HG02678 (cell line): ENCODE measurements at regions not wholly inside any gene's neighbourhood (a gene's known extent, or its start where the extent isn't known, plus 50 kb on each side); places are given as distances from the start of the nearest gene placed in this dataset.
"Not testable (repeated sequence)": the region's sequence is repeated elsewhere in the genome, so short reads cannot be mapped to it uniquely, and the experiment has no call there.

Experiments
- ATAC-seq: cut with Tn5 transposase; IDR thresholded peaks from one replicate; pipeline ENCODE4 v1.9.1; 2021; ENCODE audit warnings: mild to moderate bottlenecking, moderate library complexity; ENCODE audit not compliant: unreplicated experiment

DNA sequence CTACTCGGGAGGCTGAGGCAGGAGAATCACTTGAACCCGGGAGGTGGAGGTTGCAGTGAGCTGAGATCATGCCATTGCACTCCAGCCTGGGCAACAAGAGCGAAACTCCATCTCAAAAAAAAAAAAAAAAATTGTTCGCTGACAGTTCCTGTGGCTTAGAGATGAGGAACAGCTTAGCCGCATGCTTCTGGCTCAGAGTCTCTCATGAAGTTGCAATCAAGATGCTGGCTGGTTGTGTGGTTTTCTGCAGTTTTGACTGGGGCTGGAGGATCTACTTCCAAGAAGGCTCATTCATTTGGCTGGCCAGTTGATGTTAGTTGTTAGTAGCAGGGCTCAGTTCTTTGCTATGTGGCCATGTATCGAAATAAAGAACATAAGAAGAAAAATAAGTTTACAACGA is 69.9 kb upstream of the TBC1D5 start:
- ATAC-seq = not testable (repeated sequence)

GRCh38 chr3:17811646-17812045 is 69.2 kb upstream of the TBC1D5 start:
- no peak for ATAC-seq

DNA sequence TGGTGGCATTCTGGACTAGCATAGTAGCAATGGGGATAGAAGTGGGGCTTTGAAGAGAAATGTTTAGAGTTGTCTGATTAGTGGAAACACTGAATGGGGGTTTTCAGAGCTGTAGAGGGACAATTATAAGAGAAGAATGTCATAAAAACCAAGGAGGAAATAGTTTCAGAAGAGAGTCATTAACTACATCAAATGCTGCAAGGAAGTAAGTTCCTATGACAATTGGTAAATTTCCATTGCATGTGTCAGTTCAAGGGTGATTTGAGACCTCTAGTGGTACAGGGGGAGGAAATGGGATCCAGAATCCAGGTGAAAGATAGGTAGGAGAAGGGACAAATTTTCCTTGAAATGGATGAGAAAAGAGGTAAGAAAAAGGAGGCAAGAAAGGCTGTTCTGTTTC is 68.3 kb upstream of the TBC1D5 start:
- ATAC-seq = no peak

GRCh38 chr3:17808994-17809393 is 66.6 kb upstream of the TBC1D5 start:
- ATAC-seq = no peak

DNA sequence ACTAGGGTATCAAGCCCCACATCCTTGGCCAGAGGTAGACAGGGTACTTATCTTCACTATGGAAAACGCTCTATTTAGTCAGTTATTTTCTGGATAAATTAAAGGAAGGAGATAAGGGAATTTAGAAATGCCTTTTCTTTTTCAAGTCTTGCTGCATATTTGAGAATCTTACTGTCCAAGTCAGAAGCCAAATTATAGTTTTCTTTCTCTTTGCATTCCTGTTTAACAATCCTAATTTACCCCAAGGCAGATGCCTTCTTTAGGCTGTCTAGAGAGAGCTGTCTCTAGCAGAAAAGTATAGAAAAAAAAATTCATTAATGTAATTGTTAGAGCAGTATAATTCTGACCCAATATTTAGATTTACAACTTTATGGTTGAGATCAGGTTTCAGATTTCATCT is 64.4 kb upstream of the TBC1D5 start:
- ATAC-seq = no peak

GRCh38 chr3:17806201-17806600 is 63.8 kb upstream of the TBC1D5 start:
- ATAC-seq = no peak

GRCh38 chr3:17805461-17805940 is 63.1 kb upstream of the TBC1D5 start:
- ATAC-seq = no peak

GRCh38 chr3:17802950-17803349 is 60.5 kb upstream of the TBC1D5 start:
- peak; percentile 58 for ATAC-seq

DNA sequence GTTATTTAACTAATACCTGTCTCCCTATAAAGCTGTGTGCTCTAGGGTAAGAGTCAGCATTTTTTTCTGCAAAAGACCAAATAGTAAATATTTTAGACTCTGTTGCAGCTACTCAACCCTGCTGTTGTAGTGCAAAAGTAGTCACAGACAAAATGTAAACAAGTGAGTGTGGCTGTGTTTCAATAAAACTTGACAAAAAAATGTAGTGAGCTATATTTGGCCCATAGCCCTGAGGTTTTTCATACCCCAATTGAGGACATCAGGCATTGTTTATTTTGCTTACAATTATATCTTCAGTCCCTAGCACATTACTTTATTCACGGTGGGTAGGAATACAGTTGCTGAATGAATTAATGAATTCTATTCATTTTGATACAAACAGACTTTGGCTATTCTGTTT is 58.7 kb upstream of the TBC1D5 start:
- no peak for ATAC-seq

DNA sequence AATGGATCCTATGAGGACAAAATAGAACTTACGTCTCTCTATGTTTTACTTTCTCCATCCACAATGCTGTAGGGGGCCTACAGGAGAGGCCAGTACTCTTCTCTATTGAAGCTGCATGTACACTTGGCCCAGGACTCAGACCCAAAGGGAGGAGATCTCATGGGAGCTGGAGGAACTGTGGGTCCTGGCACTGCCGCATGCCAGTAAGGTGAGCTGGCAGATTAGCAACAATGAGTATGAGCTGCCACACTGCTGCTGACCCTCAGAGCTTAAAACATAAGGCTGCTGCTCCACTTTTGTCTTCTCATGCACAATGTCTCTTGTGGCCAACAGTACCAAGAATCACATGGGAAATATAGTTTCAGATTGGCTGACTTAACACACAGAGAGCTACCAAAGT is 57.8 kb upstream of the TBC1D5 start:
- no peak for ATAC-seq

DNA sequence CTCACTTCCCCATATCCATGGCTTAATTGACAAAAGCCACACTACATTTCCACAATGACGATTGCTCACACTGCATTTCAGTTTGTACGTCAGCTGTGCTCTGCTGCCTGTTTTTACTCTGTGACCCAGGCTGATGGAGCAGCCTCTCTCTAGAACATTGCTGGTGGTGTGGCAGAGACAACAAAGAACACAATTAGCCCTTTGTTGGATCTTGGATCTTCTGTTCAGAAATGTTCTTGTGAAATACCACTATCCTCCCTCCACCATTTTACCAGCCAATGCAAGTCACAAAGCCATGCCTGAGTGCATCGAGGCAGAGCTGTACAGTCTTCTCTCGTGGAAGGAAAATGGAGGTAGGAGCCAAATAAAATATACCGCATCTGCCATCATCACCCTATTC is 56.9 kb upstream of the TBC1D5 start:
- no peak for ATAC-seq

DNA sequence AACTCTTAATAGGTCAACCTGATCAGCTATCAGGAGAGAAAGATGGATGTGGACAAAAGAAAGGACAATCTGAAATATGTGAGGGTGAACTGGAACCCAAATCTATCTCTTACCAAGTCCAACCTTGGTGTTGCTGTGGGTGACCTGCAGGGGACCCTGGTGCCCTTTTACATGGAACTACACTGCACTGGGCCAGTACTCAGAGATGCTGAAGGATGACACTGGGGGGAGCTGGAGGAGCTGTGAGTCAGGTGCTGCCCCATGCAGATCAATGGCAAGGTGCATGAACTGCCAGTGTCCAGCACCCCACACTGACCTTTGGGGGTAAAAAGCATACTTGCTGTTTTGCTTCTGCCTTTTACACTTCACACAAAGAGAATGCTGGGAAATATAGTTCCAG is 55.6 kb upstream of the TBC1D5 start:
- no peak for ATAC-seq

DNA sequence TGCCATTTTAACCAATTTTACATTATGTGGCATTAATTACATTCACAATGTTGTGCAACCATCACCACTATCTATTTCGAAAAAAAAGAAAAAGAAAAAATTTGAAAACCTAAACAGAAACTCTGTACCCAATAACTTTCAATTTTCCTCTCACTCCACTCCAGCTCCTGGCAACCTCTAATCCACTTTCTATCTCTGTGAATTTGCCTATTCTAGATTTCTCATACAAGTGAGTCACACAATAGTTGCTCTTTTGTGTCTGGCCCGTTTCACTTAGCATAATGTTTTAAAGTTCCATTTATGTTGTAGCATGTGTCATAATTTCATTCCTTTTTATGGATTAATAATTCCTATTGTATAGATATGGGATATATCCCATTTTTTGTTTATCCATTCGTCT is 53.3 kb upstream of the TBC1D5 start:
- ATAC-seq = no peak

GRCh38 chr3:17795280-17795679 is 52.8 kb upstream of the TBC1D5 start:
- no peak for ATAC-seq

DNA sequence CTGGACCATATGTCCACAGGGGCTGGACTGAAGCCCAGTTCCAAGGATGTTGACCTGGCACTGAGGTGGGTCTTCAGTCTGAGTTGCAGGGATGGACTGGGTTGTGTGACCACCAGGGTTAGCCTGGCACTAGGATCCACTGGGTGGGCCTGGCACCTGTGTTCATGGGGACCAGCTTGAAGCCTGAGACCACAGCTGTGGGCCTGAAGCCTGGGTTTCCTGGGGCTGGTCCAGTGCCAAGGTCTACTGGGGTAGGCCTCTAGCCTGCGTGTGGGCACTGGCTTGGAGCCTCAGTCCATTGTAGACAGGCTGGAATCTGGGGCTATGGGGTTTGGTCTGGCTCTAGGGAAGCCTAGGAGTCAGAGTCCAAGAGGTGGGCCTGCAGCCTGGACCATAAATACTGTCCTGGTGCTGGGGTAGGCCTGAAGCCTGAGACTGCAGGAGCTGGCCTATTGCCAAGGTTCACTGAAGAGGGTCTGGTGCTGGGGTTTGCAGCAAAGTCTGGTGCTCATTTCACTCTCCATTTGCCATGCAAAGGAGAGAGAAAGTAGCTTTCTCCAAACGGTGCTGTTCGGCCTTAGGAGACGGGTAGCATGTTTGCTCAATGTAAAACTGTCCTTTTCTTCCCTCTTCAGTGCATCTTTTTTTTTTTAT is 51.2 kb upstream of the TBC1D5 start:
- ATAC-seq = no peak
